ENCODE measurements at regions not wholly inside any gene's neighbourhood (a gene's known extent, or its start where the extent isn't known, plus 50 kb on each side); places are given as distances from the start of the nearest gene placed in this dataset.

DNA sequence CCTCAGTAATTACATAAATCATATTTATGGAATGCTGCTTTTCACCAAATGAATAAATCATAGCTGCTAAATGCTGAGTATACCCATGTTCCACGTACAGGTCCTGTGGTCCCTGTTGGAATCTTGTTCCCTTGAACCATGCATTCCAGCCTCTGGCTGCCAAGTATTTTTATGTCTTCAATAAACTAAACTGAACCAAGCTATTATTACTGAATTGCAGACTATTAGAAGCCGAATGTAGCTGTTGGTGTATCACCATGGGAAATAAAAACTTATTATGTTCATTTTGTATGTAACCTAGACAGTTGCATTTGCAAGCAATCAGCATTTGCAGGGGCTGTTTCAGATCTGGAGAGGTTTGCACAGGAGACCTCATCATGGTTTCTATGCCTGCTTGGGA is 362.4 kb downstream of the ADCYAP1 start:
- TF ChIP-seq POLR2AphosphoS5 (IDR thresholded peaks at IDR 0.05; ENCODE audit: low read depth, low read length) = no peak
- no peak for TF ChIP-seq TAF1 (IDR thresholded peaks at IDR 0.05; ENCODE audit: low read depth, low read length)
- no peak for TF ChIP-seq POLR2A (IDR thresholded peaks at IDR 0.05; ENCODE audit: low read depth, low read length)
- no peak for TF ChIP-seq SPI1 (IDR thresholded peaks at IDR 0.05; ENCODE audit: low read depth, low read length)
- TF ChIP-seq POU2F2 (IDR thresholded peaks at IDR 0.05; ENCODE audit: low read depth, low read length) = no peak

Measured in GM12891 (cell line).